B cell (primary cell): ENCODE measurements at regions not wholly inside any gene's neighbourhood (a gene's known extent, or its start where the extent isn't known, plus 50 kb on each side); places are given as distances from the start of the nearest gene placed in this dataset.

ENCODE experiments used
- ATAC-seq: fragments of 200-7000 bp; cut with Tn5 transposase; one replicate; pipeline ENCODE4 v1.10.0; 2021; ENCODE audit warnings: low read depth, mild to moderate bottlenecking, moderate number of reproducible peaks, moderate library complexity
- CTCF ChIA-PET: fragments of 350-600 bp; sonication (Branson Sonifier 250); formaldehyde crosslinking; loops from one replicate; lab custom pipeline; 2021; ENCODE audit warnings: antibody characterized with exemption, inconsistent platforms; lab: Charles Lee
- POLR2A ChIA-PET: fragments of 350-600 bp; sonication (Branson Sonifier 250); formaldehyde crosslinking; loops from one replicate; lab custom pipeline; 2021; ENCODE audit warnings: antibody characterized with exemption; lab: Charles Lee
- DNase-seq: peaks from one replicate; pipeline ENCODE4 v3.0.0; 2013
- H2AFZ ChIP-seq: 2 replicates; pipeline ENCODE4 v1.6.1; 2012; ENCODE audit warnings: mild to moderate bottlenecking, low read depth, low read length; ENCODE audit not compliant: insufficient read depth, poor library complexity, severe bottlenecking
- H3K27ac ChIP-seq, 2 donors: 1 replicate in 1 of 2; 2 replicates in 1 of 2; pipeline ENCODE4 v1.5.1; 2012 to 2013; ENCODE audit warnings: low read length in 2 of 2, mild to moderate bottlenecking in 2 of 2, moderate library complexity in 1 of 2
- H3K27me3 ChIP-seq, 4 experiments: fragments of 200-600 bp in 1 of 4; sonication (generic) in 1 of 4; replicated peaks in 1 of 4; 1 replicate in 2 of 4; 2 replicates in 2 of 4; pipeline versions ENCODE4 v1.6.1 to v1.7.0; 2013 to 2016; ENCODE audit warnings: low read length in 3 of 4, mild to moderate bottlenecking in 2 of 4, mixed read lengths in 1 of 4, moderate library complexity in 1 of 4; ENCODE audit not compliant: insufficient read depth in 4 of 4, control insufficient read depth in 3 of 4; ENCODE audit errors: control extremely low read depth in 1 of 4
- H3K36me3 ChIP-seq, 2 experiments: replicated peaks in 1 of 2; 1 replicate in 1 of 2; 2 replicates in 1 of 2; pipeline versions ENCODE4 v1.6.1 to v1.7.1; 2013; ENCODE audit warnings: low read length in 1 of 2; ENCODE audit not compliant: insufficient read depth in 2 of 2, control insufficient read depth in 1 of 2; ENCODE audit errors: control extremely low read depth in 1 of 2, extremely low read depth in 1 of 2
- H3K4me1 ChIP-seq, 2 donors: fragments of 200-600 bp in 1 of 2; sonication (generic) in 1 of 2; 1 replicate in 1 of 2; 2 replicates in 1 of 2; pipeline versions ENCODE4 v1.5.1 to v1.6.1; 2013 to 2017; ENCODE audit warnings: low read length in 2 of 2; ENCODE audit not compliant: control insufficient read depth in 2 of 2, insufficient read depth in 2 of 2
- H3K4me2 ChIP-seq: replicated peaks from 2 replicates; pipeline ENCODE3; 2012; ENCODE audit warnings: mild to moderate bottlenecking, low read depth, low read length; ENCODE audit not compliant: poor library complexity, severe bottlenecking
- H3K4me3 ChIP-seq, 5 experiments: fragments of 200-600 bp in 1 of 5; sonication (generic) in 1 of 5; 1 replicate in 3 of 5; 2 replicates in 2 of 5; pipeline versions ENCODE4 v1.5.1 to v1.7.0; 2011 to 2016; ENCODE audit warnings: low read length in 4 of 5, mild to moderate bottlenecking in 4 of 5, low read depth in 2 of 5, control low read depth in 1 of 5, moderate library complexity in 1 of 5; ENCODE audit not compliant: insufficient read depth in 1 of 5; ENCODE audit errors: control extremely low read depth in 1 of 5, extremely low read depth in 1 of 5
- H3K79me2 ChIP-seq: fragments of 200-600 bp; sonication (generic); one replicate; pipeline ENCODE4 v1.6.0; 2016; ENCODE audit warnings: low read length; ENCODE audit not compliant: control insufficient read depth, insufficient read depth
- H3K9ac ChIP-seq: fragments of 200-600 bp; sonication (generic); 2 replicates; pipeline ENCODE4 v1.6.1; 2017; ENCODE audit warnings: mild to moderate bottlenecking, low read length, moderate library complexity
- H3K9me3 ChIP-seq, 3 donors: one replicate each; pipeline versions ENCODE4 v1.6.1 to v1.7.1; 2013; ENCODE audit warnings: low read length in 2 of 3; ENCODE audit not compliant: control insufficient read depth in 2 of 3, insufficient read depth in 1 of 3; ENCODE audit errors: control extremely low read depth in 1 of 3
- H4K20me1 ChIP-seq: 2 replicates; pipeline ENCODE4 v1.6.0; 2012; ENCODE audit warnings: mild to moderate bottlenecking, low read length; ENCODE audit not compliant: insufficient read depth, control insufficient read depth, poor library complexity, severe bottlenecking
- H3K27ac Mint-ChIP-seq: one replicate; pipeline ENCODE4 v1.8.0; 2021; ENCODE audit warnings: mixed read lengths
- H3K27me3 Mint-ChIP-seq: one replicate; pipeline ENCODE4 v1.8.0; 2021; ENCODE audit warnings: mixed read lengths
- H3K4me1 Mint-ChIP-seq: one replicate; pipeline ENCODE4 v1.8.0; 2021; ENCODE audit warnings: mixed read lengths
- H3K4me3 Mint-ChIP-seq: one replicate; pipeline ENCODE4 v1.8.0; 2021; ENCODE audit warnings: mixed read lengths
- H3K9me3 Mint-ChIP-seq: one replicate; pipeline ENCODE4 v1.8.0; 2022; ENCODE audit warnings: mixed read lengths; ENCODE audit not compliant: insufficient read depth
- CTCF ChIP-seq: fragments of 200-600 bp; IDR thresholded peaks from one replicate; pipeline ENCODE4 v1.8.0; 2022; ENCODE audit warnings: antibody characterized with exemption, mild to moderate bottlenecking
- EZH2 ChIP-seq: IDR thresholded peaks from 2 replicates; pipeline ENCODE4 v1.6.1; 2012; ENCODE audit warnings: borderline replicate concordance, low read depth, mild to moderate bottlenecking, moderate library complexity, low read length; ENCODE audit not compliant: insufficient read depth, poor library complexity, severe bottlenecking
- WGBS: methylation state at CpG from one replicate; pipeline ENCODE4 v1.1.5; 2013; ENCODE audit warnings: missing lambda C conversion rate; ENCODE audit not compliant: insufficient coverage; 5-methylcytosine and 5-hydroxymethylcytosine counted together
- intact Hi-C: fragments of 100-400 bp; cut with micrococcal nuclease; formaldehyde crosslinking; loops from one replicate; pipeline ENCODE4 v1.10.0; 2022

GRCh38 chr4:123256901-123257300 lies 139.7 kb upstream of the SPRY1 start:
- no peaks in the 10 kb centered on the region for H3K36me3 ChIP-seq
- ChIA-PET POLR2A (no interaction called here), CTCF (no interaction called here)
- ATAC-seq (no peak), DNase-seq (no peak)
- Mint-ChIP-seq H3K27ac (no peak overlapping the region), H3K9me3 (no peaks in the 10 kb centered on the region), H3K27me3 (no peaks in the 10 kb centered on the region), H3K4me3 (no peak overlapping the region), H3K4me1 (peaks cover 18% of the 10 kb centered on the region)
- WGBS: no CpG with 5 or more reads among the region's 4 CpGs
- H3K4me1 ChIP-seq: peaks cover 6 to 15% of the 10 kb centered on the region in 2 donors
- no peaks in the 10 kb centered on the region for H3K9me3 ChIP-seq
- H3K27me3 ChIP-seq: no peaks in the 10 kb centered on the region
- intact Hi-C loops: no loop called here
- no peak overlapping the region for H2AFZ ChIP-seq
- no peaks in the 10 kb centered on the region for H3K79me2 ChIP-seq
- no peak overlapping the region for H3K4me3 ChIP-seq
- no peaks in the 10 kb centered on the region for H4K20me1 ChIP-seq
- H3K27ac ChIP-seq: no peak overlapping the region
- H3K9ac ChIP-seq: no peak overlapping the region
- TF ChIP-seq EZH2 (no peak), CTCF (no peak)
- no peak overlapping the region for H3K4me2 ChIP-seq

- POLR2A ChIA-PET: no interaction called here
- no peak overlapping the region for H3K4me3 Mint-ChIP-seq
Observed at GRCh38 chr4:123257591-123257990, 139.0 kb upstream of the SPRY1 start.

More at GRCh38 chr4:123257591-123257990, 139.0 kb upstream of the SPRY1 start:
- peaks cover 18% of the 10 kb centered on the region for H3K4me1 Mint-ChIP-seq
- Histone ChIP-seq H3K4me3 (no peak overlapping the region), H3K4me2 (no peak overlapping the region), H2AFZ (no peak overlapping the region), H3K27ac (no peak overlapping the region), H3K79me2 (no peaks in the 10 kb centered on the region), H3K27me3 (no peaks in the 10 kb centered on the region), H3K9ac (no peak overlapping the region), H3K36me3 (no peaks in the 10 kb centered on the region), H3K9me3 (no peaks in the 10 kb centered on the region), H4K20me1 (no peaks in the 10 kb centered on the region), H3K4me1 (peaks cover 6 to 15% of the 10 kb centered on the region in 2 donors)
- intact Hi-C loops: no loop called here
- no peak for TF ChIP-seq CTCF
- TF ChIP-seq EZH2: no peak
- no peaks in the 10 kb centered on the region for H3K27me3 Mint-ChIP-seq
- ATAC-seq (no peak), DNase-seq (no peak)
- no peaks in the 10 kb centered on the region for H3K9me3 Mint-ChIP-seq
- CTCF ChIA-PET: no interaction called here
- no CpG with 5 or more reads among the region's 4 CpGs for WGBS
- no peak overlapping the region for H3K27ac Mint-ChIP-seq
